Stimulated activated CD8-positive, alpha-beta memory T cell treated with anti-CD3 and anti-CD28 coated beads, Interleukin-4, amount 100 ng/mL, for 4 hours (primary cell): ENCODE measurements at regions not wholly inside any gene's neighbourhood (a gene's known extent, or its start where the extent isn't known, plus 50 kb on each side); places are given as distances from the start of the nearest gene placed in this dataset.
"Not testable (repeated sequence)": the region's sequence is repeated elsewhere in the genome, so short reads cannot be mapped to it uniquely, and the experiment has no call there.

Experiments used
- DNase-seq, 2 donors: peaks; one replicate each; pipeline ENCODE4 v3.0.0-alpha.2; 2020; ENCODE audit warnings: low read depth in 2 of 2, low spot score in 1 of 2

- no peak for DNase-seq
Measured at GRCh38 chr10:86579883-86580520, 58.4 kb upstream of the WAPL start.

GRCh38 chr10:86580521-86580891 lies 58.9 kb upstream of the WAPL start:
- DNase-seq = no peak

DNA sequence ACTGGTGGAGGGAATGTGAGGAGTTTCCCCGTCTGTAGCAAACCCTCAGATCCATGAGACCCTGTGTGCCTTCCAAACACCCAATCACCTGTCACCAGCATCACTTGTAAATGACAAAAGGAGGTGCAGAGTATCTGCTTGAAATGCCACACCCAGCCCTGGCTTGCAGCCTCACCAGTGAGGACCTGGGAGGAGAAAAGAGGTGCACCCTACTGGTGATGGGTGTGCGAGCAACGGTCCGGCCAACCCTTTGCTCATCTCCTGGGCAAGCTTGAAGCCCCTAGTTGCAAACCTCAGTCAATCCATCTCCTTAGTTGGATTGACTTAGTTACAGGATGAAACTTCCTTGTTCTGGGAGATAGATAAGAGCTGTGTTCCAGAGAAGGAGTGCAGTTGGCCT lies 62.4 kb upstream of the WAPL start:
- no peak for DNase-seq

GRCh38 chr10:86585037-86585929 lies 63.7 kb upstream of the WAPL start:
- DNase-seq = peak; percentile 29 to 41

DNA sequence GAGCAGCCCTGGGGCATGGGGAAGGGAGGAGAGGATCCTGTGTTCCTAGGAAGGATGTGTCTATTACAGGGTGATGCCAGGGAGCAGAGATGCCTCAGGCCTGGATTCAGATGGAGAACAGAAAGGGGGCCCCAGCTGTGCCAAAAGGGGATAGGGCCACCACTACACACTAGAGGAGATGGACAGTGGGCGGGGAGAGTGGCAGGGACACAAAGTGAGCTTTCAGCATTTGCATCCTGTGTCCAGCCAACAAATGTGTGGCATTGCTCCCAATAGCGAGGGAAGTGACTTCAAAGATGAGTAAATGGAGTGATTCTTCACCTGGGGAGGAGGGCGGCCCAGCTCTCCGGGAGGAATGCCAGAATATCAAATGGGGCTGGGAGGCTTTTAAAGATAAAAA lies 64.9 kb upstream of the WAPL start:
- no peak for DNase-seq

DNA sequence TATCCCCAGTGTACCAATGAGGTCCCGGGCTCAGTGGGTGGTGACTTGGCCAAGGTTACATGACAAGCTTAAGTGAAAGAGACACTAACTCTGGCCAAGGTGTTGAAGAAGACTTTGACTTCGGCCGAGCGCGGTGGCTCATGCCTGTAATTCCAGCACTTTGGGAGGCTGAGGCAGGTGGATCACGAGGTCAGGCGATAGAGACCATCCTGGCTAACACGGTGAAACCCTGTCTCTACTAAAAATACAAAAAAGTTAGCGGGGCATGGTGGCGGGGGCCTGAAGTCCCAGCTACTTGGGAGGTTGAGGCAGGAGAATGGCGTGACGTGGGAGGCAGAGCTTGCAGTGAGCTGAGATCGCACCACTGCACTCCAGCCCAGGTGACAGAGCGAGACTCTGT lies 65.6 kb upstream of the OPN4 start:
- DNase-seq = not testable (repeated sequence)

DNA sequence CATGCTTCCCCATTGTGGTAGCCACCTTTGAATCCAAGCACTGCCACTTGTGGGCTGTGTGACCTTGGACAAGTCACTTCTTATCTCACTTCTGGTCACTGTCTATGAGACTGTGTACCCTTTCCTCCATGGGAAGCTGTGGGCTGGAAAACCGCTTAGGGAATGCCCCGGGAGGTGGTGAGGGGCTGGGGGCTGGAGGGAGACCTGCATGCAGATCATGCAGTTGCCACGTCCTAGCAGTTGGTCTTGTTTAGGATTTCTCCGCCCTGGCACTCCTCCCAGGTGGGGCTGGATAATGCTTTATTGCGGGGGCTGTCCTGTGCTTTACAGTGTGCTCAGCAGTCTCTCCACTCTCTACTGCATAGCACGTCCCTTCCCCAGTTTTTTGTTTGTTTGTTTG lies 62.9 kb upstream of the OPN4 start:
- DNase-seq = no peak

DNA sequence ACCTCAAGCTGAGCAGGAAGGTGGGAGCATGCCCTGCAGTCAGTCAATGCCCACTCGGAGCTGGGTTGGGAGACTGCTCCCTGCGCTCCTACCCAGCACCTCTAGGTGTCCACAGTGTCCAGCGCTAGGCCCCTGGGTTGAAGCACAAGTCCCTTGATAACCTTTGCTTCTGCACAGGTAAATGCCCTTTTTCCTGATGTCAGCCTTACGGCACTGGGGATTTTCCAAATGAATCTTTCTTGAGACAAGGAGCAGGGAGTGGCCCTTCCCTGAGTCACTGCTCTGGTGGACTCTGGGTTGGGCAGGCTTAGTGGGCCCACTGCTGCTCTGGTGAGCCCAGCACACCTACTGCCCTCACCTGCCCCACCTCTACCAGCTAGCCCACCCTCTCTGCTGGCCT lies 61.9 kb upstream of the OPN4 start:
- no peak for DNase-seq

GRCh38 chr10:86594535-86594934 lies 59.8 kb upstream of the OPN4 start:
- no peak for DNase-seq

GRCh38 chr10:86595496-86595895 lies 58.9 kb upstream of the OPN4 start:
- DNase-seq = no peak

DNA sequence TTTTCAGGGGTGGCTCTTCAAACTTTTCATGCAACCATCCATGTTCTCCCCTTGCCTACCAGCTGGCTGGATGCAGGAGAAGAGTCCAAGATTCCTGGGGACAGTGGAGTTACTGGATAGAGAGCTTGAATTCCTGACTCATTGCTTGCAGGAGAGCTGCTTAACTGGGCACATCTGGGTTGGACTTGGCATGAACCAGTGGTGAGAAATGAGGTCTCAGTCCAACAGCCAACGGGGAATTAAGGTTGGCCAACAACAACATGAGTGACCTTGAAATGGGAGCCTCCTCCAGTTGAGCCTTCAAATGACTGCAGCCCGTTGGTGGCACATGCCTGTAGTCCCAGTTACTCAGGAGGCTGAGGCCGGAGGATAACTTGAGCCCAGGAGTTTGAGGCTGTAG lies 58.1 kb upstream of the OPN4 start:
- no peak for DNase-seq

DNA sequence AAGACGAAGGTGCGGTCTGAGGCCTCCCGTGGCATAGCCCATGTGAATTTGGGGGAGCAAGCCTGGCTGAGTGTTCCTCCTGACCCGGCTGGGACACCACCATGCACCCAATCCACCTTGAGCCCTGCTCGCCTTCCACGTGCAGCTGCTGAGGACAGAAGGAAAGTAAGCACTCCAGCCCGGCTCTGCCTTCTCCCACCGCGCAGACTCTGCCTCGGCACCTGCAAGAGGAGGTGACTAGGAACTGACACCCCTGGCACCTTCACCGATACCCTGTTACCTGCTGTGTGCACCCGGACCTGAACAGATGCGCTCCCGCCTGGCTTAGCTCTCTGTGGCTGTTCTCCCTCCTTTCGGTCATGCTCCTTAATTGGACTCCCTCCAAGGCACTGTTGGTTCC lies 57.0 kb upstream of the OPN4 start:
- DNase-seq = no peak

DNA sequence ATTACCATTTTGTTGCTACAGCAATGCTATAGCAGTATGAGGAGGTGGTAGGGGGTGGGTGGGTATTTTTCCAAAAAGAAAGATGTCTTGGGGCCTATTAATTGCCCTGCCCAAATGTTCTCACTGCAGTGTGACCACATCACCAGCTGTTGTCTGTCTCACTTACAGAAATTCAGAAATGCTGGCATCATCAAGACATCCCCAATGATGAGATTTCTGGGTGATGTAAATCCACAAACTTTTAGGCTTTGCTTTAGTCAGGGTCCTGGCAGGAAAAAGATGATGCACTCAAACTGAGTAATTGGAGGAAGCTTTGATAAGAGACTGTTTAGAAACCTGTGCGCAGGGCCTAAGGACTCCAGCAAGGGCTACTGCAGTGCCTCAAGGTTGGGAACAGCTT lies 56.2 kb upstream of the OPN4 start:
- no peak for DNase-seq

GRCh38 chr10:86599041-86599440 lies 55.3 kb upstream of the OPN4 start:
- no peak for DNase-seq

DNA sequence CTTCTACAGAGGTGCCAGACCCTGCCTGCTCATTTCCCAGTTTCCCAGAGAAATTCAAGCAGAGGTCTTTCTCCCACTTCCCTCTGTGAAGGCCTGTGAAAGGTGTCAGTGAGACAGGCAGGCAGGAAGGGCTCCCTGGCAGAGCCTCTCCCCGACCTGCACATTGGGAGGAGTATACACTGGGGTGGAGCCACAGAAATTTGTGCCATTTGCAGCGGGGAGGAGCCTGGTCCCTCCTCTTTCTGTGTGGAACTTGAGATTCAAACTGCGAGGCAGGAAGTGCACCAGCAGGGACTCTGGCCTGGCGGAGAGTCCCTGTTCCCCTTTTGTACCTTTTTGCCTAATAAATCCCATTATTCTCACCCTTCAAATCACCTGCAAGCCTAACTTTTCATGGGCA lies 54.6 kb upstream of the OPN4 start:
- DNase-seq = no peak

- DNase-seq = no peak
Measured at GRCh38 chr10:86600296-86600695, 54.1 kb upstream of the OPN4 start.

DNA sequence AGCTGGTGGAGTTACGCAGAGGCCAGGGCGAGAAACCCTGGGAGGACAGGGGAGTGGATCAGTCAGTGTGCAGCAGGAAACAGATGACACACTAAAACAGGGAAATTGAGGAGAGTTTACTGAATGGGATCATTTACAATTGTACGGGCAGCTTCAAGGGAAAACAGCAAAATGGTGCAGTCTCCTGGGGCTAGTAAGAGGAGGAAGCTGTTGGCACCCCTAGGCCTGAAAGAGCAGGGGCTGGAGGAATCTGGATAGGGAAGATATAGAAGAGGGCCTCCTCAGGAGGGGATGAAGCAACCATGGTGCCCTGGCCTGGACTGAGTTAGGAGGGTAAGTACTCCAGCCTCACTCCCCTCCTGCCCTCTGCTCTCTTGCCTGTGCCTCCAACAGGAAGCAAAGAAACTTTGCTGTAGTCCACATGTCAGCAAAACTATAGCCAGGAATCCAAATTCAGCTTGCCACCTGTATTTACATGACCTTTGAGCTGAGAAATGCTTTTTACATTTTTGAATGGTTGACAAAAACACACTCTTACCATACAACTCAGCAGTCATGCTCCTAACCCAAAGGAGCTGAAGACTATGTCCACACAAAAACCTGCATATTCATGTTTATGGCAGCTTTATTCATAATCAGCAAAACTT lies 52.3 kb upstream of the OPN4 start:
- no peak for DNase-seq

DNA sequence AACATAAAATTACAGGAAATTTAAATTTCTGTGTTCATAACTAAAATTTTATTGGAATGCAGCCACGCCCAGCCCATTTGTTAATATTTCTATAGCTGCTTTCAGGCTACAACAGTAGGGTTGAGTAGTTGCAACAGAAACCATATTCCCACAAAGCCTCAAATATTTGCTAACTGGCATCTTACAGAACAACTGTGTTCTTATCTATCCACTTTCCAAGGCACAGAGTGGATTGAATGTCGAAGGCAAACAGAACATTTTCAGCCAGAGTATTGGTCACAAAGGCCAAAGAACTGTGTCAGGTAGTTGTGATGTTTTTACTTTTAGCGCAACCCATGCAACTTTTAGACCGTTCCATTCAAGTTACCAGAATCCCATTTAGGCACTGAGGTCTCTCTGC lies 51.1 kb upstream of the OPN4 start:
- DNase-seq = no peak
